NCI-H510A treated with DMSO at 0.1 percent for 48 hours (cell line): ENCODE measurements at regions not wholly inside any gene's neighbourhood (a gene's known extent, or its start where the extent isn't known, plus 50 kb on each side); places are given as distances from the start of the nearest gene placed in this dataset.
"Not testable (repeated sequence)": the region's sequence is repeated elsewhere in the genome, so short reads cannot be mapped to it uniquely, and the experiment has no call there.

Experiments
- DNase-seq: peaks from one replicate; lab custom pipeline; 2025; lab: John Stamatoyannopoulos, UW

- DNase-seq: no peak
Observed at GRCh38 chr1:173257805-173258204, 50.7 kb upstream of the TNFSF4 start.

- no peak for DNase-seq
Observed at GRCh38 chr1:173258479-173259264, 51.5 kb upstream of the TNFSF4 start.

GRCh38 chr1:173260329-173260728 is 53.2 kb upstream of the TNFSF4 start:
- DNase-seq: not testable (repeated sequence)

- no peak for DNase-seq
Observed at GRCh38 chr1:173266841-173267240, 59.7 kb upstream of the TNFSF4 start.

- no peak for DNase-seq
Observed at GRCh38 chr1:173267453-173267945, 60.4 kb upstream of the TNFSF4 start.

- DNase-seq: no peak
Observed at GRCh38 chr1:173268261-173268660, 61.1 kb upstream of the TNFSF4 start.

- no peak for DNase-seq
Observed at GRCh38 chr1:173268786-173269277, 61.7 kb upstream of the TNFSF4 start.

- DNase-seq: no peak
Observed at GRCh38 chr1:173269490-173270230, 62.5 kb upstream of the TNFSF4 start.

GRCh38 chr1:173270243-173270642 is 63.1 kb upstream of the TNFSF4 start:
- no peak for DNase-seq

- not testable (repeated sequence) for DNase-seq
Observed at GRCh38 chr1:173271021-173271420, 63.9 kb upstream of the TNFSF4 start.

GRCh38 chr1:173275496-173275895 is 68.4 kb upstream of the TNFSF4 start:
- DNase-seq: no peak

- DNase-seq: no peak
Observed at GRCh38 chr1:173276922-173277800, 70.0 kb upstream of the TNFSF4 start.

- DNase-seq: no peak
Observed at GRCh38 chr1:173280899-173281660, 73.9 kb upstream of the TNFSF4 start.

GRCh38 chr1:173285048-173285447 is 77.9 kb upstream of the TNFSF4 start:
- no peak for DNase-seq

- DNase-seq: no peak
Observed at GRCh38 chr1:173287785-173288184, 80.7 kb upstream of the TNFSF4 start.

GRCh38 chr1:173293756-173294155 is 86.6 kb upstream of the TNFSF4 start:
- DNase-seq: no peak

- DNase-seq: no peak
Observed at GRCh38 chr1:173294843-173295242, 87.7 kb upstream of the TNFSF4 start.

- no peak for DNase-seq
Observed at GRCh38 chr1:173295391-173295790, 88.3 kb upstream of the TNFSF4 start.

- DNase-seq: no peak
Observed at GRCh38 chr1:173295995-173296394, 88.9 kb upstream of the TNFSF4 start.

GRCh38 chr1:173297798-173298391 is 90.8 kb upstream of the TNFSF4 start:
- no peak for DNase-seq
